ENCODE measurements at regions not wholly inside any gene's neighbourhood (a gene's known extent, or its start where the extent isn't known, plus 50 kb on each side); places are given as distances from the start of the nearest gene placed in this dataset.
A peak's percentile ranks its signal among the peaks of the same experiment; 100 is the strongest.

DNA sequence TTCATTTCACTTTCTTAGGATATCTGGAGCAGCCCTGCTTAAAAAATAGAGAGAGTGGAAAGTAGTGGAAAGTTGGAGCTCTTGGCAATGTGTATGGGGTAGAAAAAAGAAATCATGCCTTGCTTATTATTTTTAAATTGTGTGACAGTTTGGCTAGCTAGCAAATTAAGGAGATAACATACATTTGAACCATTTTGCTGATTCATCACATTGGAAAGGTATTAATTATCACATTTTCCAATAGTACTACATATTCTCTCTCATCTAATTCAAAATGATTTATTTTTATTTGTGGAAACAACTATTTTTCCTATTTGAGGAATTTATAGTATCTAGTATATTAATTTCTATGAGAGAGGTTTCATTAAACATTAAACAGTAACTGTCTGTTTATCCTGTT, 280.4 kb downstream of the KLHL4 start (continued):
- no peak for TF ChIP-seq EZH2 (IDR thresholded peaks at IDR 0.05; ENCODE audit: low read depth, unreplicated experiment)
- TF ChIP-seq, protein P1, sequence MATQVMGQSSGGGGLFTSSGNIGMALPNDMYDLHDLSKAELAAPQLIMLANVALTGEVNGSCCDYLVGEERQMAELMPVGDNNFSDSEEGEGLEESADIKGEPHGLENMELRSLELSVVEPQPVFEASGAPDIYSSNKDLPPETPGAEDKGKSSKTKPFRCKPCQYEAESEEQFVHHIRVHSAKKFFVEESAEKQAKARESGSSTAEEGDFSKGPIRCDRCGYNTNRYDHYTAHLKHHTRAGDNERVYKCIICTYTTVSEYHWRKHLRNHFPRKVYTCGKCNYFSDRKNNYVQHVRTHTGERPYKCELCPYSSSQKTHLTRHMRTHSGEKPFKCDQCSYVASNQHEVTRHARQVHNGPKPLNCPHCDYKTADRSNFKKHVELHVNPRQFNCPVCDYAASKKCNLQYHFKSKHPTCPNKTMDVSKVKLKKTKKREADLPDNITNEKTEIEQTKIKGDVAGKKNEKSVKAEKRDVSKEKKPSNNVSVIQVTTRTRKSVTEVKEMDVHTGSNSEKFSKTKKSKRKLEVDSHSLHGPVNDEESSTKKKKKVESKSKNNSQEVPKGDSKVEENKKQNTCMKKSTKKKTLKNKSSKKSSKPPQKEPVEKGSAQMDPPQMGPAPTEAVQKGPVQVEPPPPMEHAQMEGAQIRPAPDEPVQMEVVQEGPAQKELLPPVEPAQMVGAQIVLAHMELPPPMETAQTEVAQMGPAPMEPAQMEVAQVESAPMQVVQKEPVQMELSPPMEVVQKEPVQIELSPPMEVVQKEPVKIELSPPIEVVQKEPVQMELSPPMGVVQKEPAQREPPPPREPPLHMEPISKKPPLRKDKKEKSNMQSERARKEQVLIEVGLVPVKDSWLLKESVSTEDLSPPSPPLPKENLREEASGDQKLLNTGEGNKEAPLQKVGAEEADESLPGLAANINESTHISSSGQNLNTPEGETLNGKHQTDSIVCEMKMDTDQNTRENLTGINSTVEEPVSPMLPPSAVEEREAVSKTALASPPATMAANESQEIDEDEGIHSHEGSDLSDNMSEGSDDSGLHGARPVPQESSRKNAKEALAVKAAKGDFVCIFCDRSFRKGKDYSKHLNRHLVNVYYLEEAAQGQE (IDR thresholded peaks at IDR 0.05; ENCODE audit: unreplicated experiment), result no peak

DNA sequence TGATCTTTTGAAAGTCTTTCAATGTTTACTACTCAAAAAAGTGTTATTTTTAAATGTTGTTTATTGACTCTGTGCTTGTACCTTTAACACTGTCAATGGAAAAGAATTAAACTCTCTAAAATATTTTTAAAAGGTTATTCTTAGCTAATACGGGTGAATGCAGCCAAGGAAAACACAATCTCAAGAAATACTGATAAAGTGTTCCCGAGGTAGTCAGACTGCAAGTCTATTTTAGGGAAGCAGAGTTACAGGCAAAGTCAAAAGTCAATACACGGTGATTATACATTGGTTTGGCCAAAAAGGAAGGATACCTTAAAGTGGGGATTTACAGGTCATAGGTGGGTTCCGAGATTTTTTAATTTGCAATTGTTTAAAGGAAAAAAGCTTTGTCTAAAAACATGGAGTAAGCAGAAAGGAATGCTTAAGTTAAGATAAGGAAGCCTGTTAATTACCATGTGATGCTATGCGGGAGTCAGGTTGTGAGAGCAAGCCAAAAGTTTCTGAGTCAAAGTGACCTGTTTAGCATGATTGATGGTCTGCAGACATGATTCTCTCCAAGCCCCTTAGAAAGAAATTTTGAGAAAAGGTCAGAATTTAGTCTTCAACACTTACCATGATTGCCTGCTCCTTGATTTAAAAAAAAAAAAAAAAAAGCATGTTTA, 288.4 kb downstream of the KLHL4 start:
- Mint-ChIP-seq H3K27me3 (ENCODE audit: insufficient read depth, low read depth, poor library complexity) (peaks cover 2% of the 10 kb centered on the region), H3K36me3 (ENCODE audit: low read depth) (no peaks in the 10 kb centered on the region), H3K27ac (no peak overlapping the region), H3K9me3 (peaks cover 2% of the 10 kb centered on the region; the same call in 1 of the 3 replicates), H3K4me3 (no peak overlapping the region), H3K4me1 (peaks cover 13% of the 10 kb centered on the region; the same call in 2 of the 3 replicates)
- no peaks in the 10 kb centered on the region for H4K20me1 ChIP-seq (replicated peaks; ENCODE audit: insufficient read depth)
- no peaks in the 10 kb centered on the region for H3K79me2 ChIP-seq (replicated peaks; ENCODE audit: insufficient read depth)
- no peak for ATAC-seq
- H3K9me2 ChIP-seq (ENCODE audit: insufficient read depth), result no peaks in the 10 kb centered on the region
- H3K27ac ChIP-seq (ENCODE audit: low read depth), result no peak overlapping the region
- no peaks in the 10 kb centered on the region for H3K4me1 ChIP-seq (ENCODE audit: insufficient read depth)
- no peak overlapping the region for H3K4me3 ChIP-seq
- DNase-seq (ENCODE audit: low spot score), result peak; percentile 8
- no peak overlapping the region for H3K4me2 ChIP-seq
- no peaks in the 10 kb centered on the region for H3F3A ChIP-seq (replicated peaks; ENCODE audit: low read depth)
- no peak overlapping the region for H2AFZ ChIP-seq
- H3K36me3 ChIP-seq (ENCODE audit: insufficient read depth), result no peaks in the 10 kb centered on the region
- H3K27me3 ChIP-seq (ENCODE audit: insufficient read depth), result no peaks in the 10 kb centered on the region
- TF ChIP-seq NANOG (IDR thresholded peaks at IDR 0.05; ENCODE audit: borderline replicate concordance), result no peak
- TF ChIP-seq JUNB (IDR thresholded peaks at IDR 0.05; ENCODE audit: unreplicated experiment), result no peak
- TF ChIP-seq, protein P2, sequence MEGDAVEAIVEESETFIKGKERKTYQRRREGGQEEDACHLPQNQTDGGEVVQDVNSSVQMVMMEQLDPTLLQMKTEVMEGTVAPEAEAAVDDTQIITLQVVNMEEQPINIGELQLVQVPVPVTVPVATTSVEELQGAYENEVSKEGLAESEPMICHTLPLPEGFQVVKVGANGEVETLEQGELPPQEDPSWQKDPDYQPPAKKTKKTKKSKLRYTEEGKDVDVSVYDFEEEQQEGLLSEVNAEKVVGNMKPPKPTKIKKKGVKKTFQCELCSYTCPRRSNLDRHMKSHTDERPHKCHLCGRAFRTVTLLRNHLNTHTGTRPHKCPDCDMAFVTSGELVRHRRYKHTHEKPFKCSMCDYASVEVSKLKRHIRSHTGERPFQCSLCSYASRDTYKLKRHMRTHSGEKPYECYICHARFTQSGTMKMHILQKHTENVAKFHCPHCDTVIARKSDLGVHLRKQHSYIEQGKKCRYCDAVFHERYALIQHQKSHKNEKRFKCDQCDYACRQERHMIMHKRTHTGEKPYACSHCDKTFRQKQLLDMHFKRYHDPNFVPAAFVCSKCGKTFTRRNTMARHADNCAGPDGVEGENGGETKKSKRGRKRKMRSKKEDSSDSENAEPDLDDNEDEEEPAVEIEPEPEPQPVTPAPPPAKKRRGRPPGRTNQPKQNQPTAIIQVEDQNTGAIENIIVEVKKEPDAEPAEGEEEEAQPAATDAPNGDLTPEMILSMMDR (conservative IDR thresholded peaks at IDR 0.05; ENCODE audit: low read depth in 2 of 2), result no peak
- no peak for TF ChIP-seq EZH2 (IDR thresholded peaks at IDR 0.05; ENCODE audit: low read depth, unreplicated experiment)
- no peak for TF ChIP-seq STAT1 (IDR thresholded peaks at IDR 0.05; ENCODE audit: unreplicated experiment)
- no peak for TF ChIP-seq CREB1 (CRISPR knock-in tag; IDR thresholded peaks at IDR 0.05; ENCODE audit: low read depth)
- no peak for TF ChIP-seq ZNF331 (CRISPR knock-in tag; IDR thresholded peaks at IDR 0.05; ENCODE audit: low read depth)
- TF ChIP-seq, protein P1 (IDR thresholded peaks at IDR 0.05; ENCODE audit: unreplicated experiment), result no peak
- no peak for TF ChIP-seq EZH2phosphoT487 (IDR thresholded peaks at IDR 0.05; ENCODE audit: unreplicated experiment)
- TF ChIP-seq ZNF114 (CRISPR knock-in tag; IDR thresholded peaks at IDR 0.05), result no peak
- TF ChIP-seq, protein P3, sequence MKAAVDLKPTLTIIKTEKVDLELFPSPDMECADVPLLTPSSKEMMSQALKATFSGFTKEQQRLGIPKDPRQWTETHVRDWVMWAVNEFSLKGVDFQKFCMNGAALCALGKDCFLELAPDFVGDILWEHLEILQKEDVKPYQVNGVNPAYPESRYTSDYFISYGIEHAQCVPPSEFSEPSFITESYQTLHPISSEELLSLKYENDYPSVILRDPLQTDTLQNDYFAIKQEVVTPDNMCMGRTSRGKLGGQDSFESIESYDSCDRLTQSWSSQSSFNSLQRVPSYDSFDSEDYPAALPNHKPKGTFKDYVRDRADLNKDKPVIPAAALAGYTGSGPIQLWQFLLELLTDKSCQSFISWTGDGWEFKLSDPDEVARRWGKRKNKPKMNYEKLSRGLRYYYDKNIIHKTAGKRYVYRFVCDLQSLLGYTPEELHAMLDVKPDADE (IDR thresholded peaks at IDR 0.05), result no peak

Measured in GM23338 (cell line).